ENCODE measurements at regions not wholly inside any gene's neighbourhood (a gene's known extent, or its start where the extent isn't known, plus 50 kb on each side); places are given as distances from the start of the nearest gene placed in this dataset.

GRCh38 chr18:79624356-79625170 is 55.0 kb upstream of the CTDP1 start:
- DNase-seq (ENCODE audit: low read depth): no peak
- H3K4me3 ChIP-seq (ENCODE audit: low read depth, low read length): no peak overlapping the region

GRCh38 chr18:79625195-79625923 is 54.2 kb upstream of the CTDP1 start:
- no peak overlapping the region for H3K4me3 ChIP-seq (ENCODE audit: low read depth, low read length)
- DNase-seq (ENCODE audit: low read depth): no peak

GRCh38 chr18:79625924-79626561 is 53.6 kb upstream of the CTDP1 start:
- H3K4me3 ChIP-seq (ENCODE audit: low read depth, low read length): no peak overlapping the region
- DNase-seq (ENCODE audit: low read depth): no peak

GRCh38 chr18:79626905-79627749 is 52.5 kb upstream of the CTDP1 start:
- H3K4me3 ChIP-seq (ENCODE audit: low read depth, low read length): no peak overlapping the region
- DNase-seq (ENCODE audit: low read depth): no peak

GRCh38 chr18:79627750-79628294 is 51.8 kb upstream of the CTDP1 start:
- no peak overlapping the region for H3K4me3 ChIP-seq (ENCODE audit: low read depth, low read length)
- DNase-seq (ENCODE audit: low read depth): no peak

GRCh38 chr18:79628416-79629248 is 51.0 kb upstream of the CTDP1 start:
- DNase-seq (ENCODE audit: low read depth): no peak
- no peak overlapping the region for H3K4me3 ChIP-seq (ENCODE audit: low read depth, low read length)

- H3K4me3 ChIP-seq (ENCODE audit: low read depth, low read length): no peak overlapping the region
- DNase-seq (ENCODE audit: low read depth): no peak
Measured at GRCh38 chr18:79629249-79629558, 50.4 kb upstream of the CTDP1 start.

- H3K4me3 ChIP-seq (ENCODE audit: low read depth, low read length): no peak overlapping the region
- DNase-seq (ENCODE audit: low read depth): no peak
Measured at GRCh38 chr18:79629606-79630005, 50.0 kb upstream of the CTDP1 start.
